Stimulated activated CD8-positive, alpha-beta memory T cell treated with anti-CD3 and anti-CD28 coated beads, Interleukin-12 subunit alpha, Interleukin-12 subunit beta, amount 100 ng/mL, for 1 hour (primary cell): ENCODE measurements at regions not wholly inside any gene's neighbourhood (a gene's known extent, or its start where the extent isn't known, plus 50 kb on each side); places are given as distances from the start of the nearest gene placed in this dataset.
"Not testable (repeated sequence)": the region's sequence is repeated elsewhere in the genome, so short reads cannot be mapped to it uniquely, and the experiment has no call there.

Experiments used
- DNase-seq: peaks from one replicate; pipeline ENCODE4 v3.0.0-alpha.2; 2020; ENCODE audit warnings: low read depth

- DNase-seq = no peak
These were observed 188.8 kb downstream of the EDN1 start for GRCh38 chr6:12478921-12479320.

- DNase-seq = no peak
These were observed 189.3 kb downstream of the EDN1 start for GRCh38 chr6:12479451-12479850.

GRCh38 chr6:12479881-12480280 is 189.7 kb downstream of the EDN1 start:
- DNase-seq = no peak

- no peak for DNase-seq
These were observed 190.2 kb downstream of the EDN1 start for GRCh38 chr6:12480379-12480778.

GRCh38 chr6:12481292-12481691 is 191.1 kb downstream of the EDN1 start:
- no peak for DNase-seq

GRCh38 chr6:12481850-12482249 is 191.7 kb downstream of the EDN1 start:
- no peak for DNase-seq

GRCh38 chr6:12482386-12483375 is 192.5 kb downstream of the EDN1 start:
- no peak for DNase-seq

GRCh38 chr6:12483712-12484111 is 193.6 kb downstream of the EDN1 start:
- no peak for DNase-seq

- no peak for DNase-seq
These were observed 194.4 kb downstream of the EDN1 start for GRCh38 chr6:12484519-12484918.

GRCh38 chr6:12485226-12485764 is 195.1 kb downstream of the EDN1 start:
- DNase-seq = no peak

GRCh38 chr6:12485837-12486236 is 195.7 kb downstream of the EDN1 start:
- DNase-seq = no peak

GRCh38 chr6:12490351-12490903 is 200.3 kb downstream of the EDN1 start:
- DNase-seq = no peak

- DNase-seq = no peak
These were observed 200.9 kb downstream of the EDN1 start for GRCh38 chr6:12490904-12491571.

- not testable (repeated sequence) for DNase-seq
These were observed 202.8 kb downstream of the EDN1 start for GRCh38 chr6:12492929-12493328.

- DNase-seq = no peak
These were observed 203.3 kb downstream of the EDN1 start for GRCh38 chr6:12493446-12493845.

- no peak for DNase-seq
These were observed 204.0 kb downstream of the EDN1 start for GRCh38 chr6:12494161-12494560.

GRCh38 chr6:12501990-12502389 is 211.8 kb downstream of the EDN1 start:
- DNase-seq = no peak

GRCh38 chr6:12504325-12504966 is 212.1 kb upstream of the PHACTR1 start:
- no peak for DNase-seq

- no peak for DNase-seq
These were observed 211.1 kb upstream of the PHACTR1 start for GRCh38 chr6:12505486-12505885.

GRCh38 chr6:12506159-12506558 is 210.4 kb upstream of the PHACTR1 start:
- no peak for DNase-seq

- DNase-seq = no peak
These were observed 208.9 kb upstream of the PHACTR1 start for GRCh38 chr6:12507636-12508035.

- DNase-seq = no peak
These were observed 208.0 kb upstream of the PHACTR1 start for GRCh38 chr6:12508553-12508952.
